ENCODE measurements at regions not wholly inside any gene's neighbourhood (a gene's known extent, or its start where the extent isn't known, plus 50 kb on each side); places are given as distances from the start of the nearest gene placed in this dataset.

DNA sequence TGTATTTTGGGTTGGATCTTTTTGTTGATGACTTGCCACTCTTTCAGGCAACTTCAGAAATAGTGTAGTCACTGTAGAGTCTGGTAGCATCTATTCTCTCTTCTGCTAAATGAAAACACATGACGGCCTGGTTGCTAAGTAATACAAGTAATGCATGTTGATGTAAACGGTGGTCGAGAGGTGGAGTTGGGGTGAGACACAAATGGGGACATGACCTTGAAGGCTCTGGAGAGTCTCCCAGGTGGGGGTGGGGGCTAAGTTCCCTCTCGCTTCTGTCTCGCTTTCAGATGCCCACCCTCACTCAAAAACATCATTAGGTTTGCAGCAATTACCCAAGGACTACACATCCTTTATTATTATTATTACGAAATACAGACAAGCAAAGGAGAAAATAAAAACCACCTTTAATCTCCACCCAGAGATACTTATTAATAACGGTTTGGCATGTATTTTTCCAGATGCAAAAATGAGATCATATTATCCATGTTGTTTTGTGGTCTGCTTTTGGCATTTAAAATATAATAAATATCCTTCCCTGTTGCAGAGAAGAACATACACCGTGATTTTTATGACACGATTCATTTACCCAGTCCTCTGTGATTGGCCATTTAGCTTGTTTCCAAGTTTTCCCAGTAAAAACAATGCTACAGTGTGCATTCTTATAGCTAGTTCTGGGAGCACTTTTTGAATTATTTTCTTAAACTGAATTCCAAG lies 138.1 kb downstream of the MIS18A start (continued):
- no peak for TF ChIP-seq CREB1 (CRISPR knock-in tag; IDR thresholded peaks at IDR 0.05; ENCODE audit: low read depth)
- TF ChIP-seq, protein P1, sequence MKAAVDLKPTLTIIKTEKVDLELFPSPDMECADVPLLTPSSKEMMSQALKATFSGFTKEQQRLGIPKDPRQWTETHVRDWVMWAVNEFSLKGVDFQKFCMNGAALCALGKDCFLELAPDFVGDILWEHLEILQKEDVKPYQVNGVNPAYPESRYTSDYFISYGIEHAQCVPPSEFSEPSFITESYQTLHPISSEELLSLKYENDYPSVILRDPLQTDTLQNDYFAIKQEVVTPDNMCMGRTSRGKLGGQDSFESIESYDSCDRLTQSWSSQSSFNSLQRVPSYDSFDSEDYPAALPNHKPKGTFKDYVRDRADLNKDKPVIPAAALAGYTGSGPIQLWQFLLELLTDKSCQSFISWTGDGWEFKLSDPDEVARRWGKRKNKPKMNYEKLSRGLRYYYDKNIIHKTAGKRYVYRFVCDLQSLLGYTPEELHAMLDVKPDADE (IDR thresholded peaks at IDR 0.05), result no peak
- TF ChIP-seq CTCF (conservative IDR thresholded peaks at IDR 0.05; ENCODE audit: low read depth in 2 of 2), result no peak

DNA sequence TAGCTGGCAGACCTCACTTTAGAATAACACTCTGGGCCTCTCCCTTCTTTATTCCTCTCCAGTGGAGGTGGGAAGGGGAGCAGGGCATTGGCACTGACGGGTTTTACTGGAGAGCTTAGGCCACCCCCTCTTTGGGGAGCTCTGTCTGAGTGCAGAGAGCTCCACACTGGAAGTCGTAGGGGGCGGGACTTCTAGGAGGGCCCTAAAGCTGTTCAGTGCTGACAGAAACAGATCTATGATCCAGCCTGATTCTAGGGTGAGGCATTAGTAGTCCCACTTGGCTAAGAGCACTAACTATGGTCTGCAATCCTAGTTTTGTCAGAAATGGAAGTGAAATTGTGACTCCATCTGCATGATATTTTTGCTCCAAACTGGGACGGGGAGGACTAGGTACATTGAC lies 138.7 kb downstream of the MIS18A start:
- ATAC-seq (no peak; the same call in 2 of the 3 replicates), DNase-seq (ENCODE audit: low spot score) (no peak)
- Mint-ChIP-seq H3K27me3 (ENCODE audit: insufficient read depth, low read depth, poor library complexity) (peaks cover 2% of the 10 kb centered on the region), H3K9me3 (0 out of 3 replicates have a peak, but pooled peaks cover 6% of the 10 kb centered on the region), H3K27ac (no peak overlapping the region), H3K36me3 (ENCODE audit: low read depth) (no peaks in the 10 kb centered on the region), H3K4me1 (no peaks in the 10 kb centered on the region; the same call in 1 of the 3 replicates), H3K4me3 (no peak overlapping the region)
- Histone ChIP-seq H3K27ac (ENCODE audit: low read depth) (no peak overlapping the region), H3K4me1 (ENCODE audit: insufficient read depth) (no peaks in the 10 kb centered on the region), H3K9me2 (ENCODE audit: insufficient read depth) (no peaks in the 10 kb centered on the region), H3K79me2 (replicated peaks; ENCODE audit: insufficient read depth) (no peaks in the 10 kb centered on the region), H2AFZ (no peak overlapping the region), H4K20me1 (replicated peaks; ENCODE audit: insufficient read depth) (no peaks in the 10 kb centered on the region), H3K27me3 (ENCODE audit: insufficient read depth) (no peaks in the 10 kb centered on the region), H3K36me3 (ENCODE audit: insufficient read depth) (no peaks in the 10 kb centered on the region), H3K4me3 (no peak overlapping the region), H3K4me2 (no peak overlapping the region), H3F3A (replicated peaks; ENCODE audit: low read depth) (no peaks in the 10 kb centered on the region)
- no peak for TF ChIP-seq EZH2 (IDR thresholded peaks at IDR 0.05; ENCODE audit: low read depth, unreplicated experiment)
- TF ChIP-seq STAT1 (IDR thresholded peaks at IDR 0.05; ENCODE audit: unreplicated experiment), result no peak
- no peak for TF ChIP-seq NANOG (IDR thresholded peaks at IDR 0.05; ENCODE audit: borderline replicate concordance)
- TF ChIP-seq, protein P1 (IDR thresholded peaks at IDR 0.05), result no peak
- TF ChIP-seq EZH2phosphoT487 (IDR thresholded peaks at IDR 0.05; ENCODE audit: unreplicated experiment), result no peak
- TF ChIP-seq CTCF (conservative IDR thresholded peaks at IDR 0.05; ENCODE audit: low read depth in 2 of 2), result no peak
- TF ChIP-seq, protein P2, sequence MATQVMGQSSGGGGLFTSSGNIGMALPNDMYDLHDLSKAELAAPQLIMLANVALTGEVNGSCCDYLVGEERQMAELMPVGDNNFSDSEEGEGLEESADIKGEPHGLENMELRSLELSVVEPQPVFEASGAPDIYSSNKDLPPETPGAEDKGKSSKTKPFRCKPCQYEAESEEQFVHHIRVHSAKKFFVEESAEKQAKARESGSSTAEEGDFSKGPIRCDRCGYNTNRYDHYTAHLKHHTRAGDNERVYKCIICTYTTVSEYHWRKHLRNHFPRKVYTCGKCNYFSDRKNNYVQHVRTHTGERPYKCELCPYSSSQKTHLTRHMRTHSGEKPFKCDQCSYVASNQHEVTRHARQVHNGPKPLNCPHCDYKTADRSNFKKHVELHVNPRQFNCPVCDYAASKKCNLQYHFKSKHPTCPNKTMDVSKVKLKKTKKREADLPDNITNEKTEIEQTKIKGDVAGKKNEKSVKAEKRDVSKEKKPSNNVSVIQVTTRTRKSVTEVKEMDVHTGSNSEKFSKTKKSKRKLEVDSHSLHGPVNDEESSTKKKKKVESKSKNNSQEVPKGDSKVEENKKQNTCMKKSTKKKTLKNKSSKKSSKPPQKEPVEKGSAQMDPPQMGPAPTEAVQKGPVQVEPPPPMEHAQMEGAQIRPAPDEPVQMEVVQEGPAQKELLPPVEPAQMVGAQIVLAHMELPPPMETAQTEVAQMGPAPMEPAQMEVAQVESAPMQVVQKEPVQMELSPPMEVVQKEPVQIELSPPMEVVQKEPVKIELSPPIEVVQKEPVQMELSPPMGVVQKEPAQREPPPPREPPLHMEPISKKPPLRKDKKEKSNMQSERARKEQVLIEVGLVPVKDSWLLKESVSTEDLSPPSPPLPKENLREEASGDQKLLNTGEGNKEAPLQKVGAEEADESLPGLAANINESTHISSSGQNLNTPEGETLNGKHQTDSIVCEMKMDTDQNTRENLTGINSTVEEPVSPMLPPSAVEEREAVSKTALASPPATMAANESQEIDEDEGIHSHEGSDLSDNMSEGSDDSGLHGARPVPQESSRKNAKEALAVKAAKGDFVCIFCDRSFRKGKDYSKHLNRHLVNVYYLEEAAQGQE (IDR thresholded peaks at IDR 0.05; ENCODE audit: unreplicated experiment), result no peak
